ENCODE measurements at regions not wholly inside any gene's neighbourhood (a gene's known extent, or its start where the extent isn't known, plus 50 kb on each side); places are given as distances from the start of the nearest gene placed in this dataset.

- H3K36me3 ChIP-seq, result no peaks in the 10 kb centered on the region
- 86 to 92% methylated on average over 3 of the region's 3 CpGs for WGBS, 2 donors
- TF ChIP-seq POLR2A (IDR thresholded peaks at IDR 0.05), result no peak
- no peak for TF ChIP-seq EP300 (IDR thresholded peaks at IDR 0.05)
- no peak for TF ChIP-seq CTCF (IDR thresholded peaks at IDR 0.05)
- no peak for TF ChIP-seq POLR2AphosphoS5 (IDR thresholded peaks at IDR 0.05)
- no peak overlapping the region for H3K4me3 ChIP-seq
- DNase-seq, result no peak
- intact Hi-C loops (cut with DNase I), result no loop called here
- H3K27ac ChIP-seq, result no peak overlapping the region
- no peaks in the 10 kb centered on the region for H3K27me3 ChIP-seq
- H3K9me3 ChIP-seq, result no peaks in the 10 kb centered on the region
- H3K4me1 ChIP-seq, result peaks cover 0 to 9% (median 4%) of the 10 kb centered on the region in 4 donors
These were observed 220.9 kb upstream of the HABP2 start for GRCh38 chr10:113331961-113332360.

- Histone ChIP-seq H3K36me3 (no peaks in the 10 kb centered on the region), H3K9me3 (no peaks in the 10 kb centered on the region), H3K4me1 (peaks cover 0 to 9% (median 4%) of the 10 kb centered on the region in 4 donors), H3K27me3 (no peaks in the 10 kb centered on the region), H3K27ac (no peak overlapping the region), H3K4me3 (no peak overlapping the region)
- DNase-seq, result no peak
- 83 to 86% methylated on average over 2 of the region's 2 CpGs for WGBS, 2 donors
- TF ChIP-seq POLR2AphosphoS5 (IDR thresholded peaks at IDR 0.05) (no peak), EP300 (IDR thresholded peaks at IDR 0.05) (no peak), CTCF (IDR thresholded peaks at IDR 0.05) (no peak), POLR2A (IDR thresholded peaks at IDR 0.05) (no peak)
- intact Hi-C loops (cut with DNase I), result no loop called here
These were observed 219.5 kb upstream of the HABP2 start for GRCh38 chr10:113333313-113333712.

- H3K4me3 ChIP-seq, result no peak overlapping the region
- intact Hi-C loops (cut with DNase I), result no loop called here
- TF ChIP-seq POLR2A (IDR thresholded peaks at IDR 0.05) (no peak), CTCF (IDR thresholded peaks at IDR 0.05) (no peak), EP300 (IDR thresholded peaks at IDR 0.05) (no peak), POLR2AphosphoS5 (IDR thresholded peaks at IDR 0.05) (no peak)
- 74 to 80% methylated on average over 2 of the region's 2 CpGs for WGBS, 2 donors
- H3K9me3 ChIP-seq, result no peaks in the 10 kb centered on the region
- no peaks in the 10 kb centered on the region for H3K4me1 ChIP-seq
- no peaks in the 10 kb centered on the region for H3K27me3 ChIP-seq
- H3K27ac ChIP-seq, result no peak overlapping the region
- no peaks in the 10 kb centered on the region for H3K36me3 ChIP-seq
- no peak for DNase-seq
These were observed 217.3 kb upstream of the HABP2 start for GRCh38 chr10:113335592-113335991.

GRCh38 chr10:113336549-113337130, 216.2 kb upstream of the HABP2 start:
- no peak overlapping the region for H3K27ac ChIP-seq
- no peaks in the 10 kb centered on the region for H3K9me3 ChIP-seq
- H3K4me1 ChIP-seq, result no peaks in the 10 kb centered on the region
- no peaks in the 10 kb centered on the region for H3K36me3 ChIP-seq
- H3K27me3 ChIP-seq, result no peaks in the 10 kb centered on the region
- no peak overlapping the region for H3K4me3 ChIP-seq
- WGBS, 2 donors, result 80 to 81% methylated on average over 6 of the region's 6 CpGs
- TF ChIP-seq CTCF (IDR thresholded peaks at IDR 0.05) (no peak), POLR2A (IDR thresholded peaks at IDR 0.05) (no peak), EP300 (IDR thresholded peaks at IDR 0.05) (no peak), POLR2AphosphoS5 (IDR thresholded peaks at IDR 0.05) (no peak)
- no peak for DNase-seq
- intact Hi-C loops (cut with DNase I), result no loop called here

- H3K9me3 ChIP-seq, result no peaks in the 10 kb centered on the region
- H3K27me3 ChIP-seq, result no peaks in the 10 kb centered on the region
- no peak overlapping the region for H3K27ac ChIP-seq
- H3K4me3 ChIP-seq, result no peak overlapping the region
- intact Hi-C loops (cut with DNase I), result no loop called here
- no peak for DNase-seq
- 75 to 81% methylated on average over 1 of the region's 1 CpG for WGBS, 2 donors
- H3K36me3 ChIP-seq, result no peaks in the 10 kb centered on the region
- H3K4me1 ChIP-seq, result no peaks in the 10 kb centered on the region
- no peak for TF ChIP-seq POLR2A (IDR thresholded peaks at IDR 0.05)
- no peak for TF ChIP-seq EP300 (IDR thresholded peaks at IDR 0.05)
- no peak for TF ChIP-seq POLR2AphosphoS5 (IDR thresholded peaks at IDR 0.05)
- no peak for TF ChIP-seq CTCF (IDR thresholded peaks at IDR 0.05)
These were observed 215.7 kb upstream of the HABP2 start for GRCh38 chr10:113337142-113337541.

Data from sigmoid colon (tissue), 6 donors.